ENCODE measurements at regions not wholly inside any gene's neighbourhood (a gene's known extent, or its start where the extent isn't known, plus 50 kb on each side); places are given as distances from the start of the nearest gene placed in this dataset.

GRCh38 chr4:154036856-154037255 is 248.0 kb upstream of the SFRP2 start:
- H3K27me3 ChIP-seq (ENCODE audit: control insufficient read depth, insufficient read depth, low read length) = no peaks in the 10 kb centered on the region
- H2AFZ ChIP-seq (ENCODE audit: low read length) = no peak overlapping the region
- no peaks in the 10 kb centered on the region for H3K79me2 ChIP-seq (ENCODE audit: control insufficient read depth, insufficient read depth, low read length)
- H3K4me2 ChIP-seq (ENCODE audit: extremely low read depth, insufficient read depth, low read length) = no peak overlapping the region
- no peak overlapping the region for H3K4me3 ChIP-seq (replicated peaks in 1 of 4; ENCODE audit: control extremely low read depth in 1 of 4, insufficient read depth in 1 of 4, low read depth in 3 of 4, low read length in 4 of 4)
- no peaks in the 10 kb centered on the region for H3K4me1 ChIP-seq (ENCODE audit: control insufficient read depth, extremely low read depth, insufficient read depth, low read length)
- TF ChIP-seq CTCF (conservative IDR thresholded peaks at IDR 0.05 in 1 of 2, IDR thresholded peaks at IDR 0.05 in 1 of 2; ENCODE audit: low read depth in 1 of 2, low read length in 2 of 2) = no peak
- no peak for TF ChIP-seq EZH2 (IDR thresholded peaks at IDR 0.05; ENCODE audit: low read length, missing control alignments)
- H3K27ac ChIP-seq (ENCODE audit: insufficient read depth, low read length) = no peak overlapping the region
- no peak for DNase-seq (ENCODE audit: low read depth in 2 of 2)
- H4K20me1 ChIP-seq (ENCODE audit: control insufficient read depth, extremely low read depth, insufficient read depth, low read length) = no peaks in the 10 kb centered on the region
- no peak overlapping the region for H3K9ac ChIP-seq (ENCODE audit: insufficient read depth, low read length)
- H3K9me3 ChIP-seq (ENCODE audit: control insufficient read depth, insufficient read depth, low read depth, low read length) = no peaks in the 10 kb centered on the region
- no peaks in the 10 kb centered on the region for H3K36me3 ChIP-seq (ENCODE audit: control insufficient read depth, insufficient read depth, low read length)

DNA sequence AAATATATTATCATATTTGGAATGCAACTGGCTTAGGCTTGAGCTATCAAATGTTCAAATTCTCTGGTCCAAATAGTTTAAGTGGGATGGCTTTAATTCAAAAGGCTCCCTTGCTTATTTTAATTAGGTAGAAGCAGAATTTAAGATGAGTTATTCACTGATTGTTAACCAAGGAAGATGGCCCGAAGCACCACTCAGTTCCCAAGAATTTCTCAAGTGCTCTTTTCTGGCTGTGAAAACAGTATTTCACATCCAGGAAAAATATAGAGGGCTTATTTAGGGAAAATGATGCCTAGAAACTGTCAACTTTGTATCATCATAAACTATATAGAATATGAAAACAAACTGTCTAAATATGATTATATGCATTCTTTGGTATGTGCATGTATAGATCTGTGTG is 246.5 kb upstream of the SFRP2 start:
- Histone ChIP-seq H3K4me3 (replicated peaks in 1 of 4; ENCODE audit: control extremely low read depth in 1 of 4, insufficient read depth in 1 of 4, low read depth in 3 of 4, low read length in 4 of 4) (no peak overlapping the region), H4K20me1 (ENCODE audit: control insufficient read depth, extremely low read depth, insufficient read depth, low read length) (no peaks in the 10 kb centered on the region), H3K4me1 (ENCODE audit: control insufficient read depth, extremely low read depth, insufficient read depth, low read length) (no peaks in the 10 kb centered on the region), H3K4me2 (ENCODE audit: extremely low read depth, insufficient read depth, low read length) (no peak overlapping the region), H3K79me2 (ENCODE audit: control insufficient read depth, insufficient read depth, low read length) (no peaks in the 10 kb centered on the region), H3K27me3 (ENCODE audit: control insufficient read depth, insufficient read depth, low read length) (no peaks in the 10 kb centered on the region), H3K9me3 (ENCODE audit: control insufficient read depth, insufficient read depth, low read depth, low read length) (no peaks in the 10 kb centered on the region), H2AFZ (ENCODE audit: low read length) (no peak overlapping the region), H3K36me3 (ENCODE audit: control insufficient read depth, insufficient read depth, low read length) (no peaks in the 10 kb centered on the region), H3K9ac (ENCODE audit: insufficient read depth, low read length) (no peak overlapping the region), H3K27ac (ENCODE audit: insufficient read depth, low read length) (no peak overlapping the region)
- DNase-seq (ENCODE audit: low read depth in 2 of 2) = no peak
- no peak for TF ChIP-seq CTCF (conservative IDR thresholded peaks at IDR 0.05 in 1 of 2, IDR thresholded peaks at IDR 0.05 in 1 of 2; ENCODE audit: low read depth in 1 of 2, low read length in 2 of 2)
- TF ChIP-seq EZH2 (IDR thresholded peaks at IDR 0.05; ENCODE audit: low read length, missing control alignments) = no peak

- no peaks in the 10 kb centered on the region for H3K79me2 ChIP-seq (ENCODE audit: control insufficient read depth, insufficient read depth, low read length)
- no peaks in the 10 kb centered on the region for H3K9me3 ChIP-seq (ENCODE audit: control insufficient read depth, insufficient read depth, low read depth, low read length)
- no peaks in the 10 kb centered on the region for H3K27me3 ChIP-seq (ENCODE audit: control insufficient read depth, insufficient read depth, low read length)
- no peak overlapping the region for H2AFZ ChIP-seq (ENCODE audit: low read length)
- TF ChIP-seq EZH2 (IDR thresholded peaks at IDR 0.05; ENCODE audit: low read length, missing control alignments) = no peak
- TF ChIP-seq CTCF (conservative IDR thresholded peaks at IDR 0.05 in 1 of 2, IDR thresholded peaks at IDR 0.05 in 1 of 2; ENCODE audit: low read depth in 1 of 2, low read length in 2 of 2) = no peak
- H3K9ac ChIP-seq (ENCODE audit: insufficient read depth, low read length) = no peak overlapping the region
- no peak overlapping the region for H3K4me2 ChIP-seq (ENCODE audit: extremely low read depth, insufficient read depth, low read length)
- no peak for DNase-seq (ENCODE audit: low read depth in 2 of 2)
- no peaks in the 10 kb centered on the region for H3K36me3 ChIP-seq (ENCODE audit: control insufficient read depth, insufficient read depth, low read length)
- no peaks in the 10 kb centered on the region for H4K20me1 ChIP-seq (ENCODE audit: control insufficient read depth, extremely low read depth, insufficient read depth, low read length)
- H3K4me3 ChIP-seq (replicated peaks in 1 of 4; ENCODE audit: control extremely low read depth in 1 of 4, insufficient read depth in 1 of 4, low read depth in 3 of 4, low read length in 4 of 4) = no peak overlapping the region
- H3K4me1 ChIP-seq (ENCODE audit: control insufficient read depth, extremely low read depth, insufficient read depth, low read length) = no peaks in the 10 kb centered on the region
- H3K27ac ChIP-seq (ENCODE audit: insufficient read depth, low read length) = no peak overlapping the region
Measured at GRCh38 chr4:154033921-154034320, 245.0 kb upstream of the SFRP2 start.
